ENCODE measurements at regions not wholly inside any gene's neighbourhood (a gene's known extent, or its start where the extent isn't known, plus 50 kb on each side); places are given as distances from the start of the nearest gene placed in this dataset.
A peak's percentile ranks its signal among the peaks of the same experiment; 100 is the strongest.

GRCh38 chr11:44426119-44426518 lies 116.2 kb upstream of the ALX4 start:
- no peak for DNase-seq
- ATAC-seq = no peak
- 82 to 88% (median 87%) methylated on average over 8 of the region's 8 CpGs for WGBS, 4 donors
- H3K27ac ChIP-seq = no peak overlapping the region
- TF ChIP-seq POLR2A (IDR thresholded peaks at IDR 0.05) (no peak), CTCF (IDR thresholded peaks at IDR 0.05) (no peak)
- no peak overlapping the region for H3K4me3 ChIP-seq
- H3K36me3 ChIP-seq = no peaks in the 10 kb centered on the region
- no peaks in the 10 kb centered on the region for H3K9me3 ChIP-seq
- H3K27me3 ChIP-seq = no peaks in the 10 kb centered on the region
- intact Hi-C loops (cut with DNase I) = no loop called here
- H3K4me1 ChIP-seq = no peaks in the 10 kb centered on the region

GRCh38 chr11:44426958-44427357 lies 117.0 kb upstream of the ALX4 start:
- intact Hi-C loops (cut with DNase I) = no loop called here
- no peaks in the 10 kb centered on the region for H3K9me3 ChIP-seq
- 91 to 93% (median 93%) methylated on average over 11 of the region's 11 CpGs for WGBS, 4 donors
- no peaks in the 10 kb centered on the region for H3K27me3 ChIP-seq
- H3K27ac ChIP-seq = no peak overlapping the region
- TF ChIP-seq CTCF (IDR thresholded peaks at IDR 0.05) (no peak), POLR2A (IDR thresholded peaks at IDR 0.05) (no peak)
- H3K36me3 ChIP-seq = no peaks in the 10 kb centered on the region
- DNase-seq (no peak), ATAC-seq (no peak)
- no peaks in the 10 kb centered on the region for H3K4me1 ChIP-seq
- H3K4me3 ChIP-seq = no peak overlapping the region

GRCh38 chr11:44427432-44427831 lies 117.5 kb upstream of the ALX4 start:
- peak in 7 of 12 donors; percentile 16 to 39 (median 24) for TF ChIP-seq CTCF (IDR thresholded peaks at IDR 0.05)
- no peak for TF ChIP-seq POLR2A (IDR thresholded peaks at IDR 0.05)
- H3K4me1 ChIP-seq = no peaks in the 10 kb centered on the region
- H3K36me3 ChIP-seq = no peaks in the 10 kb centered on the region
- no peak for ATAC-seq
- DNase-seq = no peak
- intact Hi-C loops (cut with DNase I) = no loop called here
- H3K27ac ChIP-seq = no peak overlapping the region
- H3K27me3 ChIP-seq = peaks cover 0 to 3% (median 0%) of the 10 kb centered on the region in 9 donors
- 51 to 57% (median 53%) methylated on average over 8 of the region's 8 CpGs for WGBS, 4 donors
- H3K9me3 ChIP-seq = no peaks in the 10 kb centered on the region
- H3K4me3 ChIP-seq = no peak overlapping the region

- intact Hi-C loops (cut with DNase I) = loop anchor here in 1 of 10 donors (10.0 kb wide), 1 partner anchor 55 kb away; no protein-coding TSS in a partner anchor
- no peak overlapping the region for H3K27ac ChIP-seq
- no peak for TF ChIP-seq CTCF (IDR thresholded peaks at IDR 0.05)
- no peak for TF ChIP-seq POLR2A (IDR thresholded peaks at IDR 0.05)
- H3K9me3 ChIP-seq = no peaks in the 10 kb centered on the region
- H3K4me3 ChIP-seq = no peak overlapping the region
- no peaks in the 10 kb centered on the region for H3K4me1 ChIP-seq
- DNase-seq = no peak
- no peaks in the 10 kb centered on the region for H3K36me3 ChIP-seq
- ATAC-seq = no peak
- H3K27me3 ChIP-seq = peaks cover 0 to 3% (median 0%) of the 10 kb centered on the region in 9 donors
- 52 to 66% (median 55%) methylated on average over 2 to 3 of the region's 3 CpGs for WGBS, 4 donors
These were observed 120.2 kb upstream of the ALX4 start for GRCh38 chr11:44430140-44430539.
